Astrocyte of the spinal cord (primary cell): ENCODE measurements at regions not wholly inside any gene's neighbourhood (a gene's known extent, or its start where the extent isn't known, plus 50 kb on each side); places are given as distances from the start of the nearest gene placed in this dataset.

Experiments
- DNase-seq: peaks from one replicate; pipeline ENCODE4 v3.0.0; 2011; ENCODE audit warnings: low read depth, low spot score
- H3K4me3 ChIP-seq: 2 replicates; pipeline ENCODE4 v1.5.1; 2011; ENCODE audit warnings: low read depth, mild to moderate bottlenecking, low read length, moderate library complexity
- in situ Hi-C: cut with HindIII; loops from 2 replicates; pipeline ENCODE4 v1.10.0; 2017; ENCODE audit warnings: low sequenced_read_pairs
- TF ChIP-seq, protein P1 (sequence below): IDR thresholded peaks from 2 replicates; pipeline ENCODE4 v1.5.1; 2012; ENCODE audit warnings: low read depth, mild to moderate bottlenecking, low read length, inconsistent platforms

DNA sequence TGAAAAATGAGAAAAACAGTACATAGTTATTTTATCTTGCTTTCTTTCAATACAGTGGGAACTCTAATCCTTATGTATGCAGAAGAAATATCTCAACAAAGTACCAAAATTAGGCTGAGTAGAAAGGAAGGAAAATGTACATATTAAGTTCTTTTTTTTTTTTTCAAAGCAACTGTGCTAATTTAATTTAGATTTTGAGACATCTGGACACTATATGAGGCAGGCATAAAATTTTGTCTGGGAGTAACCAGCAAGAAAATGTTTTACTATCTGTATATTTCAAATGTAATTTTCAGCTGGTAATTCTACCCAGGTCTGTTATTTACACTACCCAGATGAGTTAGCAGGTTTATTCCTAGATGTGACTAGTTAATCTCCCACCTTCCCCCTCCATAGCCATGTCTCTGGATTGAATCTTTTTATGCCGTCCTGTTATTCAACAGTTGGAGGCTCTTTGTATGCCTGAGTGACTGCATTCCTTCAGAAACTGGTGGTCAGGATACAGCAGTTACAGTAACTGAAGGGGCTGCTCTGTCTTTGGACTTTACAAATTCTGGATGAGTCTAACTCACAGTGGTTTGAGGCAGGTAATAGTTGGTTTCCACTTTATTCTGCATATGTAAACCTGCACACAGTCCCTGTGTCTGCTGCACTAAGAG lies 633.6 kb downstream of the PCDH18 start:
- TF ChIP-seq, protein P1, sequence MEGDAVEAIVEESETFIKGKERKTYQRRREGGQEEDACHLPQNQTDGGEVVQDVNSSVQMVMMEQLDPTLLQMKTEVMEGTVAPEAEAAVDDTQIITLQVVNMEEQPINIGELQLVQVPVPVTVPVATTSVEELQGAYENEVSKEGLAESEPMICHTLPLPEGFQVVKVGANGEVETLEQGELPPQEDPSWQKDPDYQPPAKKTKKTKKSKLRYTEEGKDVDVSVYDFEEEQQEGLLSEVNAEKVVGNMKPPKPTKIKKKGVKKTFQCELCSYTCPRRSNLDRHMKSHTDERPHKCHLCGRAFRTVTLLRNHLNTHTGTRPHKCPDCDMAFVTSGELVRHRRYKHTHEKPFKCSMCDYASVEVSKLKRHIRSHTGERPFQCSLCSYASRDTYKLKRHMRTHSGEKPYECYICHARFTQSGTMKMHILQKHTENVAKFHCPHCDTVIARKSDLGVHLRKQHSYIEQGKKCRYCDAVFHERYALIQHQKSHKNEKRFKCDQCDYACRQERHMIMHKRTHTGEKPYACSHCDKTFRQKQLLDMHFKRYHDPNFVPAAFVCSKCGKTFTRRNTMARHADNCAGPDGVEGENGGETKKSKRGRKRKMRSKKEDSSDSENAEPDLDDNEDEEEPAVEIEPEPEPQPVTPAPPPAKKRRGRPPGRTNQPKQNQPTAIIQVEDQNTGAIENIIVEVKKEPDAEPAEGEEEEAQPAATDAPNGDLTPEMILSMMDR: no peak
- DNase-seq: no peak
- in situ Hi-C loops: no loop called here
- no peak overlapping the region for H3K4me3 ChIP-seq

DNA sequence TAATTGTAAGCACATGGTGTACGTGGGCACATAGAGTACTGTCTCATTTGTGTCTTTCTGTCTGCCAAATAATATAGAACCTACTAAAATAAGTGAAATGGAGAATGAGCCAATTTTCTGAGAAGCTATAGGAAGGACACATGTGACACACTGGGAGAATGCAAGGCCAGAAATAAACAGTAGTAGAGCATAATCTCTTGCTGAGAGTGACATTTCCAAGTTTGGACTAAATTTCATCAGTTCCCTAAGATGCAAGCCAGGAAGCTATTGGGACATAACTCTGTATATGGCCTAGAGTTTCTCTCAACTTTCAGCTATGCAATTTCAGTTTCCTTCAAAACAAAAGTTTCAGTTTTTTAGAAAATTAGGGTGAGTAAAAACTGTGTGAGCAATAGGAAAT lies 638.7 kb downstream of the PCDH18 start:
- H3K4me3 ChIP-seq: no peak overlapping the region
- in situ Hi-C loops: no loop called here
- TF ChIP-seq, protein P1: no peak
- DNase-seq: no peak

- DNase-seq: no peak
- in situ Hi-C loops: no loop called here
- TF ChIP-seq, protein P1: no peak
Observed at GRCh38 chr4:136881666-136882065, 650.6 kb downstream of the PCDH18 start.

GRCh38 chr4:136873555-136873954 lies 658.7 kb downstream of the PCDH18 start:
- no peak overlapping the region for H3K4me3 ChIP-seq
- TF ChIP-seq, protein P1: no peak
- no peak for DNase-seq
- in situ Hi-C loops: no loop called here

More at GRCh38 chr4:136881666-136882065, 650.6 kb downstream of the PCDH18 start:
- H3K4me3 ChIP-seq: no peak overlapping the region

DNA sequence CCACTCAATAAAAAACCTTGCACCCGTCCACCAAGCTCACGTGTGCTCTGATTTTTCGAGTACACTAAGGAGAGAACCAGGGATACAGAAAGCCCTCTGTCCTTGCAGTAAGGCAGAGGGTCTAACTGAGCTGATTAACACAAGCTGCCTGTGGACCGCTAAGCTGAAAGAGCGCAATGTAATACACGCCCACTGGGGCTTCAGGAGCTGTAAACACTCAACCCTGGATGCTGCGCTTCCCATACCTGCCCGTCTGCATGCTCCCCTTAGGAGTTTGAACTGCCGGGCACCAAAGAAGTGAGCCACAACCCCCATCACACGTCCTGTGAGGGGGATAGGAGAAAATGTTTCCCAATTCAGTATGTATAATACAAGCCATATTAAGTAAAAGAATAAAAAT lies 664.8 kb downstream of the PCDH18 start:
- H3K4me3 ChIP-seq: no peak overlapping the region
- DNase-seq: no peak
- TF ChIP-seq, protein P1: no peak
- in situ Hi-C loops: no loop called here

GRCh38 chr4:136865526-136865925 lies 666.8 kb downstream of the PCDH18 start:
- in situ Hi-C loops: no loop called here
- TF ChIP-seq, protein P1: no peak
- no peak for DNase-seq
- no peak overlapping the region for H3K4me3 ChIP-seq
